GM19455 (cell line): ENCODE measurements at regions not wholly inside any gene's neighbourhood (a gene's known extent, or its start where the extent isn't known, plus 50 kb on each side); places are given as distances from the start of the nearest gene placed in this dataset.

Experiments
- ATAC-seq: cut with Tn5 transposase; IDR thresholded peaks from one replicate; pipeline ENCODE4 v1.9.1; 2021; ENCODE audit not compliant: unreplicated experiment

- no peak for ATAC-seq
These were observed 210.5 kb downstream of the ANAPC1 start for GRCh38 chr2:111673526-111673925.

- ATAC-seq, result no peak
These were observed 208.4 kb downstream of the ANAPC1 start for GRCh38 chr2:111675419-111676194.

- ATAC-seq, result no peak
These were observed 207.6 kb downstream of the ANAPC1 start for GRCh38 chr2:111676291-111676822.

GRCh38 chr2:111678161-111678560, 205.8 kb downstream of the ANAPC1 start:
- no peak for ATAC-seq

GRCh38 chr2:111678651-111679050, 205.3 kb downstream of the ANAPC1 start:
- ATAC-seq, result no peak

GRCh38 chr2:111679202-111679601, 204.8 kb downstream of the ANAPC1 start:
- ATAC-seq, result no peak

GRCh38 chr2:111684611-111685010, 199.4 kb downstream of the ANAPC1 start:
- no peak for ATAC-seq

GRCh38 chr2:111685342-111685741, 198.7 kb downstream of the ANAPC1 start:
- ATAC-seq, result no peak

- no peak for ATAC-seq
These were observed 197.0 kb downstream of the ANAPC1 start for GRCh38 chr2:111686994-111687393.

- ATAC-seq, result no peak
These were observed 196.1 kb downstream of the ANAPC1 start for GRCh38 chr2:111687911-111688310.

- no peak for ATAC-seq
These were observed 195.5 kb downstream of the ANAPC1 start for GRCh38 chr2:111688482-111688881.

GRCh38 chr2:111689174-111689573, 194.8 kb downstream of the ANAPC1 start:
- no peak for ATAC-seq

- no peak for ATAC-seq
These were observed 194.1 kb downstream of the ANAPC1 start for GRCh38 chr2:111689941-111690340.

- no peak for ATAC-seq
These were observed 192.7 kb downstream of the ANAPC1 start for GRCh38 chr2:111691164-111691875.

- no peak for ATAC-seq
These were observed 191.7 kb downstream of the ANAPC1 start for GRCh38 chr2:111692311-111692710.

GRCh38 chr2:111694700-111695101, 189.3 kb downstream of the ANAPC1 start:
- no peak for ATAC-seq

- no peak for ATAC-seq
These were observed 188.5 kb downstream of the ANAPC1 start for GRCh38 chr2:111695441-111696007.

- ATAC-seq, result no peak
These were observed 187.8 kb downstream of the ANAPC1 start for GRCh38 chr2:111696226-111696625.

- no peak for ATAC-seq
These were observed 186.4 kb downstream of the ANAPC1 start for GRCh38 chr2:111697560-111697959.

GRCh38 chr2:111698089-111698488, 185.9 kb downstream of the ANAPC1 start:
- no peak for ATAC-seq

GRCh38 chr2:111698743-111699554, 185.0 kb downstream of the ANAPC1 start:
- no peak for ATAC-seq
